GM23338 (cell line): ENCODE measurements at regions not wholly inside any gene's neighbourhood (a gene's known extent, or its start where the extent isn't known, plus 50 kb on each side); places are given as distances from the start of the nearest gene placed in this dataset.

Experiments
- ATAC-seq: fragments of 200-7000 bp; cut with Tn5 transposase; 3 replicates; pipeline ENCODE4 v1.9.1; 2020
- DNase-seq: peaks from one replicate; pipeline ENCODE4 v3.0.0-alpha.2; 2015; ENCODE audit warnings: low spot score
- H2AFZ ChIP-seq: fragments of 200-600 bp; sonication (generic); 2 replicates; pipeline ENCODE4 v1.8.0; 2016; ENCODE audit warnings: antibody characterized with exemption, mild to moderate bottlenecking, moderate library complexity
- H3F3A ChIP-seq: fragments of 200-600 bp; sonication (generic); replicated peaks from 2 replicates; pipeline ENCODE4 v1.8.0; 2017; ENCODE audit warnings: antibody characterized with exemption, mixed run types, low read depth
- H3K27ac ChIP-seq: fragments of 200-600 bp; sonication (generic); 2 replicates; pipeline ENCODE4 v1.6.1; 2016; ENCODE audit warnings: low read depth
- H3K27me3 ChIP-seq: fragments of 200-600 bp; sonication (generic); 2 replicates; pipeline ENCODE4 v1.8.0; 2016; ENCODE audit warnings: mild to moderate bottlenecking, mixed run types, moderate library complexity; ENCODE audit not compliant: insufficient read depth
- H3K36me3 ChIP-seq: fragments of 200-600 bp; sonication (generic); 2 replicates; pipeline ENCODE4 v1.8.0; 2016; ENCODE audit warnings: mild to moderate bottlenecking; ENCODE audit not compliant: insufficient read depth
- H3K4me1 ChIP-seq: fragments of 200-600 bp; sonication (generic); 2 replicates; pipeline ENCODE4 v1.8.0; 2016; ENCODE audit warnings: mild to moderate bottlenecking, moderate library complexity; ENCODE audit not compliant: insufficient read depth
- H3K4me2 ChIP-seq: fragments of 200-600 bp; sonication (generic); 2 replicates; pipeline ENCODE4 v1.7.1; 2017; ENCODE audit warnings: mixed run types
- H3K4me3 ChIP-seq: fragments of 200-600 bp; sonication (generic); 2 replicates; pipeline ENCODE4 v1.6.1; 2016; ENCODE audit warnings: mixed run types
- H3K79me2 ChIP-seq: fragments of 200-600 bp; sonication (generic); replicated peaks from 2 replicates; pipeline ENCODE4 v1.8.0; 2017; ENCODE audit warnings: mild to moderate bottlenecking; ENCODE audit not compliant: insufficient read depth
- H3K9me2 ChIP-seq: fragments of 200-600 bp; sonication (generic); 2 replicates; pipeline ENCODE4 v1.8.0; 2017; ENCODE audit not compliant: insufficient read depth
- H4K20me1 ChIP-seq: fragments of 200-600 bp; sonication (generic); replicated peaks from 2 replicates; pipeline ENCODE4 v1.8.0; 2017; ENCODE audit warnings: mild to moderate bottlenecking; ENCODE audit not compliant: insufficient read depth
- H3K27ac Mint-ChIP-seq: 2 replicates; pipeline ENCODE4 v1.8.0; 2020; ENCODE audit warnings: inconsistent platforms, mild to moderate bottlenecking, moderate library complexity, mixed read lengths
- H3K27me3 Mint-ChIP-seq: 3 replicates; pipeline ENCODE4 v1.8.0; 2022; ENCODE audit warnings: low read depth, mild to moderate bottlenecking, moderate library complexity, mixed read lengths, inconsistent platforms; ENCODE audit not compliant: insufficient read depth, poor library complexity
- H3K36me3 Mint-ChIP-seq: 3 replicates; pipeline ENCODE4 v1.8.0; 2021; ENCODE audit warnings: low read depth, mild to moderate bottlenecking, inconsistent platforms, moderate library complexity, mixed read lengths
- H3K4me1 Mint-ChIP-seq: 3 replicates; pipeline ENCODE4 v1.8.0; 2020; ENCODE audit warnings: mild to moderate bottlenecking, inconsistent platforms, mixed read lengths
- H3K4me3 Mint-ChIP-seq: 3 replicates; pipeline ENCODE4 v1.8.0; 2021; ENCODE audit warnings: moderate library complexity, mild to moderate bottlenecking, inconsistent platforms, mixed read lengths
- H3K9me3 Mint-ChIP-seq: 3 replicates; pipeline ENCODE4 v1.8.0; 2020; ENCODE audit warnings: moderate library complexity, mild to moderate bottlenecking, inconsistent platforms, mixed read lengths
- CTCF ChIP-seq, 2 experiments: fragments of 200-600 bp in 1 of 2; sonication (generic) in 1 of 2; conservative IDR thresholded peaks; 2 replicates each; pipeline versions ENCODE4 v1.5.1 to v1.6.1; 2016 to 2017; ENCODE audit warnings: antibody characterized with exemption in 2 of 2, low read depth in 2 of 2, mild to moderate bottlenecking in 2 of 2, moderate library complexity in 1 of 2
- EZH2 ChIP-seq: fragments of 200-600 bp; sonication (generic); IDR thresholded peaks from one replicate; pipeline ENCODE4 v1.8.0; 2017; ENCODE audit warnings: antibody characterized with exemption, mild to moderate bottlenecking, low read depth; ENCODE audit not compliant: unreplicated experiment
- EZH2phosphoT487 ChIP-seq: fragments of 200-600 bp; sonication (generic); IDR thresholded peaks from one replicate; pipeline ENCODE4 v1.8.1; 2018; ENCODE audit warnings: antibody characterized with exemption; ENCODE audit not compliant: unreplicated experiment
- NANOG ChIP-seq: IDR thresholded peaks from 2 replicates; pipeline ENCODE4 v1.6.1; 2016; ENCODE audit warnings: antibody characterized with exemption, borderline replicate concordance
- POLR2AphosphoS5 ChIP-seq: IDR thresholded peaks from 2 replicates; pipeline ENCODE4 v1.6.1; 2016; ENCODE audit warnings: antibody characterized with exemption, low read depth
- REST ChIP-seq: IDR thresholded peaks from one replicate; pipeline ENCODE4 v1.6.1; 2018; ENCODE audit warnings: antibody characterized with exemption; ENCODE audit not compliant: unreplicated experiment
- ZNF114 ChIP-seq: fragments of 250-450 bp; sonication (Bioruptor Pico); IDR thresholded peaks from 2 replicates; pipeline ENCODE4 v1.5.0; 2020; ENCODE audit warnings: mild to moderate bottlenecking, moderate library complexity
- ZNF331 ChIP-seq: fragments of 250-450 bp; sonication (Bioruptor Pico); IDR thresholded peaks from 2 replicates; pipeline ENCODE4 v1.5.0; 2020; ENCODE audit warnings: low read depth, mild to moderate bottlenecking, moderate library complexity

- H3K27ac ChIP-seq = no peak overlapping the region
- H4K20me1 ChIP-seq = no peaks in the 10 kb centered on the region
Observed at GRCh38 chr4:119832776-119833175, 204.2 kb upstream of the PDE5A start.

GRCh38 chr4:119829326-119829725, 200.7 kb upstream of the PDE5A start:
- ATAC-seq = no peak
- Mint-ChIP-seq H3K27me3 (no peaks in the 10 kb centered on the region), H3K4me1 (peaks cover 5% of the 10 kb centered on the region; the same call in 1 of the 3 replicates)

More at GRCh38 chr4:119832776-119833175, 204.2 kb upstream of the PDE5A start:
- Mint-ChIP-seq H3K27ac (no peak overlapping the region), H3K9me3 (peaks cover 3% of the 10 kb centered on the region; the same call in 1 of the 3 replicates), H3K4me1 (peaks cover 5% of the 10 kb centered on the region; the same call in 1 of the 3 replicates), H3K36me3 (no peaks in the 10 kb centered on the region), H3K27me3 (no peaks in the 10 kb centered on the region), H3K4me3 (no peak overlapping the region)
- Histone ChIP-seq H3K36me3 (no peaks in the 10 kb centered on the region), H3K4me1 (no peaks in the 10 kb centered on the region), H3K9me2 (no peaks in the 10 kb centered on the region; the same call in 1 of the 2 replicates), H3F3A (no peaks in the 10 kb centered on the region), H2AFZ (no peak overlapping the region), H3K4me2 (no peak overlapping the region), H3K4me3 (no peak overlapping the region), H3K79me2 (no peaks in the 10 kb centered on the region), H3K27me3 (no peaks in the 10 kb centered on the region)
- DNase-seq (no peak), ATAC-seq (no peak)
- TF ChIP-seq ZNF114 (CRISPR knock-in tag) (no peak), EZH2phosphoT487 (no peak), EZH2 (no peak), REST (no peak)

GRCh38 chr4:119825696-119826095, 197.1 kb upstream of the PDE5A start:
- H3K4me3 Mint-ChIP-seq = no peak overlapping the region
- DNase-seq = no peak
- Histone ChIP-seq H3K4me2 (no peak overlapping the region), H3K27ac (no peak overlapping the region), H3K36me3 (no peaks in the 10 kb centered on the region), H2AFZ (no peak overlapping the region), H4K20me1 (no peaks in the 10 kb centered on the region), H3K9me2 (no peaks in the 10 kb centered on the region; the same call in 1 of the 2 replicates), H3F3A (no peaks in the 10 kb centered on the region), H3K4me1 (no peaks in the 10 kb centered on the region), H3K27me3 (no peaks in the 10 kb centered on the region), H3K4me3 (no peak overlapping the region), H3K79me2 (no peaks in the 10 kb centered on the region)
- no peak for ATAC-seq
- peaks cover 4% of the 10 kb centered on the region for H3K27me3 Mint-ChIP-seq
- H3K9me3 Mint-ChIP-seq = no peaks in the 10 kb centered on the region
- no peaks in the 10 kb centered on the region for H3K4me1 Mint-ChIP-seq
- H3K27ac Mint-ChIP-seq = no peak overlapping the region
- no peaks in the 10 kb centered on the region for H3K36me3 Mint-ChIP-seq
- TF ChIP-seq ZNF114 (CRISPR knock-in tag) (no peak), EZH2 (no peak), ZNF331 (CRISPR knock-in tag) (no peak), REST (no peak), POLR2AphosphoS5 (no peak), EZH2phosphoT487 (no peak), CTCF (conservative IDR thresholded peaks at IDR 0.05; ENCODE audit: low read depth in 2 of 2) (no peak)

More at GRCh38 chr4:119829326-119829725, 200.7 kb upstream of the PDE5A start:
- no peak overlapping the region for H3K4me3 ChIP-seq
- H3K36me3 ChIP-seq = no peaks in the 10 kb centered on the region
- H3K4me3 Mint-ChIP-seq = no peak overlapping the region
- no peak overlapping the region for H3K27ac ChIP-seq
- no peaks in the 10 kb centered on the region for H3K36me3 Mint-ChIP-seq
- no peaks in the 10 kb centered on the region for H3F3A ChIP-seq
- peaks cover 3% of the 10 kb centered on the region; the same call in 1 of the 3 replicates for H3K9me3 Mint-ChIP-seq
- no peaks in the 10 kb centered on the region for H3K4me1 ChIP-seq
- DNase-seq = no peak
- H2AFZ ChIP-seq = no peak overlapping the region
- no peaks in the 10 kb centered on the region for H4K20me1 ChIP-seq
- H3K27me3 ChIP-seq = no peaks in the 10 kb centered on the region
- H3K9me2 ChIP-seq = no peaks in the 10 kb centered on the region
- H3K4me2 ChIP-seq = no peak overlapping the region
- TF ChIP-seq NANOG = no peak
- no peaks in the 10 kb centered on the region for H3K79me2 ChIP-seq
- H3K27ac Mint-ChIP-seq = no peak overlapping the region
